SK-N-SH treated with all-trans-retinoic acid at 6 μM for 48 hours (cell line): ENCODE measurements at regions not wholly inside any gene's neighbourhood (a gene's known extent, or its start where the extent isn't known, plus 50 kb on each side); places are given as distances from the start of the nearest gene placed in this dataset.

Experiments
- ATAC-seq: fragments of 200-7000 bp; cut with Tn5 transposase; 3 replicates; pipeline ENCODE4 v1.9.1; 2020; ENCODE audit warnings: mild to moderate bottlenecking, moderate library complexity
- ARNTL ChIP-seq: fragments of 450-650 bp; formaldehyde crosslinking; IDR thresholded peaks from 2 replicates; pipeline ENCODE4 v1.5.0; 2020; ENCODE audit warnings: low read depth, mild to moderate bottlenecking, moderate library complexity, borderline replicate concordance
- BACH2 ChIP-seq: fragments of 250-450 bp; sonication (Bioruptor Pico); IDR thresholded peaks from 2 replicates; pipeline ENCODE4 v1.9.0; 2021; ENCODE audit warnings: mild to moderate bottlenecking, borderline replicate concordance
- CSDC2 ChIP-seq: fragments of 250-450 bp; sonication (Bioruptor Pico); IDR thresholded peaks from 2 replicates; pipeline ENCODE4 v1.5.0; 2020; ENCODE audit warnings: mild to moderate bottlenecking, moderate library complexity
- ESRRG ChIP-seq: fragments of 250-450 bp; sonication (Bioruptor Pico); IDR thresholded peaks from 2 replicates; pipeline ENCODE4 v1.6.1; 2021; ENCODE audit warnings: mild to moderate bottlenecking
- GLIS3 ChIP-seq: fragments of 250-450 bp; sonication (Bioruptor Pico); IDR thresholded peaks from 2 replicates; pipeline ENCODE4 v1.5.0; 2020; ENCODE audit warnings: mild to moderate bottlenecking, moderate library complexity
- PATZ1 ChIP-seq: fragments of 250-450 bp; sonication (Bioruptor Pico); IDR thresholded peaks from 2 replicates; pipeline ENCODE4 v1.8.0; 2020; ENCODE audit warnings: mild to moderate bottlenecking, moderate library complexity, borderline replicate concordance
- POU6F1 ChIP-seq: fragments of 250-450 bp; sonication (Bioruptor Pico); IDR thresholded peaks from 2 replicates; pipeline ENCODE4 v1.8.0; 2021; ENCODE audit warnings: low read depth, mild to moderate bottlenecking, moderate library complexity, borderline replicate concordance
- PPARA ChIP-seq: fragments of 250-450 bp; sonication (Bioruptor Pico); IDR thresholded peaks from 2 replicates; pipeline ENCODE4 v1.5.0; 2020; ENCODE audit warnings: mild to moderate bottlenecking, borderline replicate concordance
- RARB ChIP-seq: fragments of 250-450 bp; sonication (Bioruptor Pico); IDR thresholded peaks from 2 replicates; pipeline ENCODE4 v1.8.0; 2021; ENCODE audit warnings: mild to moderate bottlenecking, moderate library complexity
- SNAI2 ChIP-seq: fragments of 250-450 bp; sonication (Bioruptor Pico); IDR thresholded peaks from 2 replicates; pipeline ENCODE4 v1.5.0; 2020; ENCODE audit warnings: mild to moderate bottlenecking, moderate library complexity
- TCF4 ChIP-seq: fragments of 250-450 bp; sonication (Bioruptor Pico); IDR thresholded peaks from 2 replicates; pipeline ENCODE4 v1.8.0; 2021; ENCODE audit warnings: mild to moderate bottlenecking, moderate library complexity, borderline replicate concordance
- TOX ChIP-seq: fragments of 250-450 bp; sonication (Bioruptor Pico); IDR thresholded peaks from 2 replicates; pipeline ENCODE4 v1.8.0; 2021; ENCODE audit warnings: mild to moderate bottlenecking, moderate library complexity, borderline replicate concordance
- TSHZ2 ChIP-seq: fragments of 250-450 bp; sonication (Bioruptor Pico); IDR thresholded peaks from 2 replicates; pipeline ENCODE4 v1.5.0; 2020; ENCODE audit warnings: mild to moderate bottlenecking, moderate library complexity
- ZC3H10 ChIP-seq: fragments of 250-450 bp; sonication (Bioruptor Pico); IDR thresholded peaks from 2 replicates; pipeline ENCODE4 v1.5.1; 2021; ENCODE audit warnings: mild to moderate bottlenecking, moderate library complexity
- ZFP3 ChIP-seq: fragments of 250-450 bp; sonication (Bioruptor Pico); IDR thresholded peaks from 2 replicates; pipeline ENCODE4 v1.5.0; 2020; ENCODE audit warnings: mild to moderate bottlenecking, moderate library complexity
- ZFP30 ChIP-seq: fragments of 450-650 bp; formaldehyde crosslinking; IDR thresholded peaks from 2 replicates; pipeline ENCODE4 v1.5.0; 2022; ENCODE audit warnings: mild to moderate bottlenecking, moderate library complexity
- ZNF565 ChIP-seq: fragments of 450-650 bp; formaldehyde crosslinking; conservative IDR thresholded peaks from 2 replicates; pipeline ENCODE4 v1.5.0; 2020; ENCODE audit warnings: low read depth, mild to moderate bottlenecking, moderate library complexity
- ZNF70 ChIP-seq: fragments of 450-650 bp; formaldehyde crosslinking; IDR thresholded peaks from 2 replicates; pipeline ENCODE4 v1.5.0; 2020; ENCODE audit warnings: mild to moderate bottlenecking, moderate library complexity
- ZNF8 ChIP-seq: fragments of 450-650 bp; formaldehyde crosslinking; IDR thresholded peaks from 2 replicates; pipeline ENCODE4 v1.5.0; 2020; ENCODE audit warnings: mild to moderate bottlenecking, moderate library complexity

GRCh38 chr5:82713811-82714210 is 363.4 kb downstream of the TMEM167A start (continued):
- TF ChIP-seq TSHZ2 (CRISPR knock-in tag), result no peak

- ATAC-seq, result no peak
- TF ChIP-seq ZNF8 (CRISPR knock-in tag), result no peak
- TF ChIP-seq ZNF70 (CRISPR knock-in tag), result no peak
- no peak for TF ChIP-seq GLIS3 (CRISPR knock-in tag)
- no peak for TF ChIP-seq ARNTL
- TF ChIP-seq POU6F1 (CRISPR knock-in tag), result no peak
- no peak for TF ChIP-seq PATZ1 (CRISPR knock-in tag)
- no peak for TF ChIP-seq TCF4
- no peak for TF ChIP-seq BACH2 (CRISPR knock-in tag)
- TF ChIP-seq TOX (CRISPR knock-in tag), result no peak
- no peak for TF ChIP-seq SNAI2 (CRISPR knock-in tag)
- no peak for TF ChIP-seq RARB (CRISPR knock-in tag)
- TF ChIP-seq TSHZ2 (CRISPR knock-in tag), result no peak
- no peak for TF ChIP-seq ESRRG
- TF ChIP-seq ZFP30 (CRISPR knock-in tag), result no peak
- no peak for TF ChIP-seq CSDC2 (CRISPR knock-in tag)
Observed at GRCh38 chr5:82707741-82708140, 369.5 kb downstream of the TMEM167A start.

GRCh38 chr5:82704381-82704780 is 372.8 kb downstream of the TMEM167A start:
- no peak for TF ChIP-seq PPARA (CRISPR knock-in tag)
- TF ChIP-seq ZFP30 (CRISPR knock-in tag), result no peak
- TF ChIP-seq GLIS3 (CRISPR knock-in tag), result no peak
- TF ChIP-seq RARB (CRISPR knock-in tag), result no peak
- TF ChIP-seq ZNF565 (CRISPR knock-in tag), result no peak
- TF ChIP-seq ZFP3, result no peak
- no peak for TF ChIP-seq POU6F1 (CRISPR knock-in tag)
- no peak for TF ChIP-seq ZC3H10 (CRISPR knock-in tag)
- no peak for TF ChIP-seq PATZ1 (CRISPR knock-in tag)
- TF ChIP-seq, all 23 proteins: peak for 0

More at GRCh38 chr5:82704381-82704780, 372.8 kb downstream of the TMEM167A start:
- no peak for ATAC-seq
